ENCODE measurements at regions not wholly inside any gene's neighbourhood (a gene's known extent, or its start where the extent isn't known, plus 50 kb on each side); places are given as distances from the start of the nearest gene placed in this dataset.

DNA sequence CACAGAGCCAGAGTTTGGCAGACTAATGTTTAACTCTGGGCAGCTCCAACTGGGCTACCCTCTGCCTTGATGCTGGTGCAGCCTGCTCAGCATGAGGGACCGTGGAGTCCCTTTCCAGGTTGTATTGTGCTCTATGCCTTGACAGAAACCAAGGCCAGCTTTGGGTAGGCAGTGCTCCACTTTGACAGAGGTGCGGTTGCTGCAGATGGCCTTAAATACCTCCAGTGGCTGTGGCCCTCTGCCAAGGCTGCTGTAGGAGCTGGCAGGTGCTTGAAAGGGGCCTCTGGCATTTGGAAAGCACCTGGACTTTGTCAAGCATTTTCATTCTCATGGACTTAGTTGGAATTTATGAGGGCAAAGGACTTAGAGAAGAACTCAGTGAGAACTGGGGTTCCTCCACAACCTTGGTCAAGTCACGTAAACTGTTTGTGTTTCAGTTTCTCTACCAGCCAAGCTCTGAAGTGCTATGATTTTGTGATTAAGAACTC lies 249.7 kb upstream of the ZNF462 start:
- DNase-seq (ENCODE audit: low read depth): no peak

DNA sequence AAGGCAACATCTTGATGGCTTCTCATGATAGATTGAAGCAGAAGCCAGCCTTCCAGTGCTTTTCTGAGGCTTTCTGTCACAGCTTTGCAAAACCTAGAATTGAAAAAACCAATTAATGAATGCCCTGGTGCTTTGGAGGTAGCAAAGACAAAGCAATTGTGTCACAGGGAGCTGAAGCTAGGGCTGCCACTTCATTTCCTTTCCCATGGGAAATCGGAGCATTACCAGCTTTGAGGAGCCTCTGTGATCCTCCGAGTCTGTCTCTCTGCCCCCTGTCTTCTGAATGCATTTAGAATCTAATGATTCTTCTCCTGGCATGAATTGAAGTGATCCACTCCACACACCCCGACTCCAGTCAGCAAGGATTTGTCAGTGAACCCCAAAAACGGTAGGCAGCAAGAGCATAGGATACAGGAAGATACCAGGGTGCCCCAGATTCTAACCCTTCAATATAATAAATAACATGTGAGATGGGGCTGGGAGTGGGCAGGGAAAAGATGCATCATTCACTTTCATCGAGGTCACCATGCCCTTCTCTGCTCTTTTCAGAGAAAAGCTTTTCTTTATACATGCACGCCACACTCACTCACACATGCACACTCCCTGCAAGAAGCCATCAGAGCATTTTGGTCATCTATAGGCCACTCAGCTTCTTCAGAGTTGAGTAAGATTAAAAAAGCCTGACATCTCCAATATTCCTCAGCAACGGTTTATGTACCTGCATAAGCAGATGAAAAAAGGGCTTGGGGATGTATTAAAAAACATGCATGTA lies 247.7 kb upstream of the ZNF462 start:
- DNase-seq (ENCODE audit: low read depth): no peak

DNA sequence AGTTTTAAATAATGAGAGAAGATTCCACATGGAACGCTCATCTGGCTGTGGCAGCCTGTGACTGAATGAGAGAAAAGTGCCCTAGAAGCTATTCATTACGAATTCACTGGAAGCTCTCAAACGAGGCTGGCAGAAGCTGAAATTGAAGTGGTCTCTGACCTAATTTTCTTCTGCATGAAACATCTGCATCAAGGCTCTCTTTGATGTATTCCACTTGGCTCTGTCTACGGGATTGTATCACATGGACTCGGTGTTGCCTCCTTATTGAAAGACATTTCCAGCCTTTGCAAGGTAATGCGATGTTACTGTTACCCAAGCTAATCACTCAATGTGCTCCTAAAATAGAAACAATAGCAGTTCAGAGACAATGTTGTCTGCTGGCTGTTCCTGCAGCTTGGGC lies 246.9 kb upstream of the ZNF462 start:
- no peak for DNase-seq (ENCODE audit: low read depth)

DNA sequence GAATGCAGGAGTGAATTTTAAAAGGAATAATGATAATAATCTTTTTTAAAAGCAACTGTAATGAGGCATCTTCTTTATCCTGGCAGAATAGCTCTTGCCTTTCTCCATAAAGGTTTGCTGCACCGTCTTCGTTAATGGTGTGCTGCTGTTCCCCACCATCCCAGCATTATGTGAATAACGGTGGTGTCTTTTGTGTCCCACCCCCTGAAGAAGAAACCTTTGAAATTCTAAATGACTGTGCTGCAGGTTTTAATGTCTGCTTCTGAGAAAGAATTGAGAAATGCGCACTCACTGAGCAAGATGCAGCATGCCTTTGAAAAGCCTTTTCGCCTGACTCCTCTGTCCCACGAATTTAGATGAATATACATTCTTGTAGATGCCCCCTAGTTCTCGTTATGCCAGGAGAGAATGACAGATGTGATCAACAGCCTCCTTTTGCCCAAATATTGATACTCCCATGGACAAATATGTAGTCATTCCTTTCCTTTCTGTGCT lies 246.1 kb upstream of the ZNF462 start:
- no peak for DNase-seq (ENCODE audit: low read depth)

DNA sequence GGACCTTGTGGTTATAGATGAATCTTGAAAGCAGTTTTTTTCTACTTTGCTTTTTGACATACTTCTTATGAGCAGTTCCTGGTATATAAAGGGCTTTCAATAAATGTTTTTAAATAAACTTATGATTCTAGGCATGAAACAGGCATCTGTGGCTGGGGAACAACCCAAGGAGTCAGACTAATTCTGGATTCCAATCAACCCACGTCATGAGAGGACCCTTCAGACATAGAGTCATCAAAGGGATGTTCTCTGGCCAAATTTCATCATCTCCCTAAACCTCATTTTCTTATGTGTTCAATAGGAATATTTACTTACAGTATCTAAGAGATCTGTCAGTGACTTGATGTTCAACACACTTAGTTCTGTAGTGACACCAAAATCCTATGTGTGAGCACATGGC lies 243.8 kb upstream of the ZNF462 start:
- no peak for DNase-seq (ENCODE audit: low read depth)

DNA sequence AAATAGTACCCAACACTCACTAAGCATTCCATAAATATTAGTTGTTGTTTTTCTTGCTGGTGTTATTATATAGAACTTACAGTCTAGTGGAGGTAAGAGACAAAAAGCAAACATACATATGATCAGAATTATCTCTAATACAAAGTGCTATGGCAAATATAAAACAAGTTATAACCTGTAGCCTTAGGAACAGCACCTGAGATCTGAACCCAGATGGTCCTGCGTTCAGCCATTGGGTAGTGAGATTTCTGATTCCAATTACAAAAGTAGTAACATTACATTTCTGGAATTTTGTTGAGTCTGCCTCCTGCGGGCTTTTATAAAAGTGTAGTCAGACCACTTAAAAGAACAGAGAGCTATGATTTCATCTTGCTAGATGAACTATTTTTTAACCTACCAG lies 242.9 kb upstream of the ZNF462 start:
- DNase-seq (ENCODE audit: low read depth): no peak

DNA sequence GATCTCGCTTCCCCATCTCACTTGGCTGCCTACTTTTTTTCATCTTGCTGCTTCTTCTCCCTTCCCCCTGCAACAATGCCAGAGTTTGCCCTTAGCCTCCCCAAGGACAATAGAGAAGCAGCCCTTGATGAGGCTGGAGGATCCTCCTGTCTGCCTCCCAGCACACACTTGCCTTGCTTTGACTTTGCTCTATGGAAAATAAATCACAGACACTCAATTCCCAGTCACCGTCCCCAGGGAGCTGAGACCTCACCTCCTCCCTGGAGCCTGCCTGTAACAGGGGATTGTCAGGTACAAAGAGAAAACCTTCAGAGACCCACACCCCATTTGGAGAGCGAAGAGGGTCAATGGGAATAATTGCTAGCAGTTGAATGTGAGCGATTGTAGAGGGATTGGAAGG lies 242.1 kb upstream of the ZNF462 start:
- DNase-seq (ENCODE audit: low read depth): no peak

DNA sequence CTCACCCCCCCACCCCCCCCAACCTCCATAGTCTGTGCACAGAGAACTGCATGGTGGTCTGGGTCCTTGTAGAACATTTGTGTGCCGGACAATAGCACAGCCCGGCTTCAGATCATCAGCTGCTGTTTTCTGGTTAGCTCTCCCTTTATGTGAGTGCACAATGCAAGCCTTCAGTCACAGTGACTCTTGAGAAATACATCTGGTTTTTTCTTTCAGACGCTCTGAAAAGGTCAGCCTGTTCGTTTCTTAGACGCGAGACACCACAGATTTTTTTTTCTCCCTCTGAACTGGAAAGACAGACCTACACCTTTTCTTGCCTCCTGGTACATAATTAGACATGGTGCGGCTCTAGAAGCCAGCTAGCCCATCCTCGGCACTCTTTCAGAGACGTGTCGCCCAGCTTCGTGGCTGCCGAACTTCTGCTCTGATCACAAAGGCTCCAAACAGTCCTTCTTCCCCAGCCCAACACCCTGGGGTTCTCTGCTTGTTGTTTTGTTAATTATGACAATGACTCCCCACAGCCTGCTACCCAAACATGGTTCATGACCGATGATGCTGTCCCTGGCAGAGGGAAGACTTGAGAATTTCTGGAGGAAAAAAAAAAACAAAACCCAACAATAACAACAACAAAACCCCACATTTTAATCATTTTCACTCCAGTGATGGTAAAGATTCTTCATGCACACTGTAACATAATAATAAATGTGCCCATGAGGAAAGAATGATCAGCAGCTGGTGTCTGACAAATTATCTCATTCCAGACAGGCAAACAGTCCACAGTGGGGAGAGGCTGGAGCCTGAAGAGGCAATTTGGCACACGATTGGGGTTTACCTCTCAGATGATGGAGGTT lies 241.4 kb upstream of the ZNF462 start:
- no peak for DNase-seq (ENCODE audit: low read depth)

DNA sequence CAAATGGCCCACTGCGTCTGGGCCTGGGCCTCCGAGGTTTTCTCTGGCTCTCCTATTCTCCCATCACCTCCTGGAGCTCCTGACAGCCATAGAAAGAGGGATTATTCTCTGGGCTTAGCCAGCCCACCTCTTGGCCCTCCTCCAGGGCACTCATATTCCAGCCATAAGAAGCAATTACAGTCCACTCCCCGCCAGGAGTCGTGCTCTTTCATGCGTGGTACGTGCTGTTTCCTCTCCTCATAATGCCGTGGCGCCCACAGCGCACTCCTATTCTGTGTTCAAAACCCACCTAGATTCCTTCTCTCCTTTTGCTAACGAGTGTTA lies 240.8 kb upstream of the ZNF462 start:
- DNase-seq (ENCODE audit: low read depth): no peak

DNA sequence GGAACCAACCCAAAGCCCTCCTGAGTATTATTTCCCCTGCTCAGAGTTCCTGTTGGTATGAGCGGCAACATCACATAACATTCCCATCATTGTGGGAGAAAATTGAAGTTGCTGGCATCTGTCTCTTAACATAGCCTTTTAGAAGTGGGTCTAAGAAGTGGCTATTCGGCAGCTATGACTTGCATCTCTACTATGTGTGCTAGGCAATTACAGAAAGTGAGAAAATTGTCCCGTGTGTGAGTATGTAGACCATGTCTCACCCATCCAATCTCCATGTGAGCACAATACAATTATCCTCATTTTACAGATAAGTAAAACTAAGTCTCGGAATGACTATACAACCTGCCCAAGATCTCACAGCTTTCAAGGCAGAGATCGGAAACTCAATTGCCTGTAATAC lies 239.4 kb upstream of the ZNF462 start:
- no peak for DNase-seq (ENCODE audit: low read depth)

DNA sequence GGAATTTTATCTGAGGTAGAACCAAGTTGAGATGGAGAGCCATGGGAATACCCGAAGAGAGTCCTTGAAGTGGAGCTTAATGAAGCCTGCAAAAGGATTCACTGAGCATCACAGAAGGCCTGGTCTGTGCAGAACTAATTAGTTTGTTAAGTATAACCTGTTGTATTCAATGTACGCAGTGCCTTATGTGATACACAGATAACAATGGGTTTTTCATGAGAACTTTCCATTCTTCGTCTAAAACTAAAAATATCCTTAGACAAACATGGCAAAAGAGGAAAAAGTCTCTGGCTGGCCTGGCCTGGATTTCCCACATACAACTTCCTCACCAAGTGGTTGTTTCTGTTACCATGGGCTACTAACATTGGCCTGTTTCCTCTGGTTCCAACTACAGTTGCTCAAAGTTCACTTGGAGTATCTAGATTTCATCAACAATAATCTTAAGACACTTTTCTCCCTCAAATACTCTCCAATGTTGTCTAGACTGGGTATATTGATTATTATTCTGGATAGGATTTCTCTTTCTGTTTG lies 237.6 kb upstream of the ZNF462 start:
- DNase-seq (ENCODE audit: low read depth): no peak

DNA sequence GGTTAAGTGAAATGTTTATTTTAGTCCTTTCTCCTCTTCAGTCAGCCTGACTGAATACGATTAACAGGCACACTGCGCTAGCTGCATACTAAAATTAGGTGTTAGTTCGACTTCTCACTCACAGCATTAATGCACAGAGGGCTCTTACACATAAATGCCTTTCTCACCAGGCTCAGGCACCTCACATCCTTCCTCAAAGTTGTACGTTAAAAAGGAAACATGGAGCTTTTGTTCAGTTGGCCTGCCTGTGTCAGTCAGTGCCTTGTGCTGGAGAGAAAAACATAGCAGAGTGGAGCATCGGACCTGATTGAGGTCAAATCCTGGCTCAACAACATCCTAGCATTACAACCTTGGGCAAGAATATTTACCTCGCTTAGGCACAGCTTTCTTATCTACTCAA lies 236.0 kb upstream of the ZNF462 start:
- DNase-seq (ENCODE audit: low read depth): no peak

DNA sequence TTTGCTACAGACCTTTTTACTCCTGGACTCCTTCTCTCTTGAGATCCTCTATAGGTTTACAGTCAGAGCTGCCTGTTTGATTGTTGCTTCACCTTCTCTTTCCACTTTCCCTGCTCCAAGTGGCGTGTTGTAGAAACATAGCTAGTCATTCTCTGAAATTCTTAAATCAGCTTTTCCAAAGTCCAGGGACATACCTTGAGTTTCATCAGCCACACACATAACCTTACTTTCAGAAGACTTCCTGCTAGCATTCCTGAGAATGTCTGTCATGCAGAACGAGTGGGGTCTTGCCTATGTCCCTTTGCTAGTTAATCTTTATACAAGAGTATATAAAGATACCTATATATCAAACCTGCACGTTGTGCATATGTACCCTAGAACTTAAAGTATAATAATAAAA lies 230.3 kb upstream of the ZNF462 start:
- DNase-seq (ENCODE audit: low read depth): no peak

DNA sequence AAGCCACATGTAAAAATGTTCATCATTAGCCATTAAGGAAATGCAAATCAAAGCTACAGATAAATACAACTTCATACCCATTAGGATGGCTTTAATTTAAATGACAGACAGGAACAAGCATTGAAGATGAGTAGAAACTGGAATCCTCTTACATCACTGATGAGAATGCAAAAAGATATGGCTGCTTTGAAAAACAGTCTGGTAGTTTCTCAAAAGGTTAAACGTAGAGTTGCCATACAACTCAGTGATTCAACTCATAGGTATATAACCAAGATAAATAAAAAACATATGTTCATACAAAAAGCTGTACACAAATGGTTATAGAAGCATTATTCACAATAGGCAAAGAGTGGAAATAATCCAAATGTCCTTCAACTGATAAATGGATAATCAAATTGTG lies 228.8 kb upstream of the ZNF462 start:
- DNase-seq (ENCODE audit: low read depth): no peak

DNA sequence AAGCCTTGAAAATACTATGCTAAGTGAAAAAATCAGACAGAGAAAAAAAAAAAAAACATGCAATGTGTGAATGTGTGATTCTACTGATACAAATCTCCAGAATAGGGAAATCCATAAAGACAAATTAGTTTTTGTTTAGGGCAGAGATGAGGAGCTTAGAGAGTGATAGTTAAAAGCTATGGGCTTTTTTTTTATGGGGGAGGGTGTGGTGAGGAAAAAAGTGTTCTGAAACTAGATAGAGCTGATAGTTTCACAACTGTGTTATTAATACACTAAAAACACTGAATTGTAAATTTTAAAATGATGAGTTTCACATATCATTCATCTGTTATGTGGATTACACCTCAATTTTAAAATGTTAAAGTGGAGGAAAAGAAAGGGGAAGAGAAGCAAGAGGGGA lies 228.3 kb upstream of the ZNF462 start:
- no peak for DNase-seq (ENCODE audit: low read depth)

DNA sequence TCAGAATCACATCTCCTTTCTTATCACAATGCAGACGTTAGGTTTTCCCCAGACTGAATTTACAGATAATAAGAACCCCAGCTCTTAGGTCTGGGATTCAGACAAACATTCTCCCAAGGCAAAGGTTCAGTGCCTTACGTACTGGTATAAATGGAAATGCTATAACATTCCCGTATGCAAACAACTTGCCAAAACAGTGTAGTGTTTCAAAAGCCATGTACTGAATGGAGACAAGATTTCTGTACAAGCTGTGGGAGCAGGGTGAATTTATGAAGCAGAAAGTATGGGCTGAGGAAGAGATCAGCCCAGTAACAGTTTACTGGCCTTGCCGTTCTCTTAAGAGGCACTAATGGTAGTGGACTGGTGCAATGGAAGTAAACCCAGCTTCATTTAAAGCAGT lies 225.5 kb upstream of the ZNF462 start:
- no peak for DNase-seq (ENCODE audit: low read depth)

DNA sequence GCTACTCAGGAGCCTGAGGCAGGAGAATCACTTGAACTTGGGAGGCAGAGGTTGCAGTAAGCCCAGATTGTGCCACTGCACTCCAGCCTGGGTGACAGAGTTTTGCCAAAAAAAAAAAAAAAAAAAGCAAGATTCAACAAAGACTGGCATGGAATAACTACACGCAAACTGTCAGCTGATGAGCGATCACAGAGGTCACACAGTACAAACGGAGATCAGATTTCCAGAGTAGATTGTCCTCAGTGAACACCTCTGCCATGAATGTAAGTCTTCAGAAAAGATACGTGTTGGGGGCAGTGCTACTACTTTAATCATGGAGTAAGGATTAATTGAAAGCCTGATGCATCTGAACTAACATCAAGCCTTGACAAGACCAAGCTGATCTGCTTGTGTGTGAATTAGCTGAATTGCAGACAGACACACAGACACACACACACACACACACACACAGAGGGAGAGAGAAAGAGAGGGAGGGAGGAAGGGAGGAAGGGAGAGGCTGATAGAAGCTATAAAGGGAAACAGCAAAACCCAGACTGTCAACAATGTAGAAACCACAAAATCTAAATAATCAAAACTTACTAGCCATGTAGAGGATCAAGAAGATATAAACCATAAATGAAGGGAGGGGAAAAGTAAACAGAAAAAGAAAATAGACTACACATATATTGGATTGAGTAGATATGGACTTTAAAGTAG lies 222.9 kb upstream of the ZNF462 start:
- no peak for DNase-seq (ENCODE audit: low read depth)

DNA sequence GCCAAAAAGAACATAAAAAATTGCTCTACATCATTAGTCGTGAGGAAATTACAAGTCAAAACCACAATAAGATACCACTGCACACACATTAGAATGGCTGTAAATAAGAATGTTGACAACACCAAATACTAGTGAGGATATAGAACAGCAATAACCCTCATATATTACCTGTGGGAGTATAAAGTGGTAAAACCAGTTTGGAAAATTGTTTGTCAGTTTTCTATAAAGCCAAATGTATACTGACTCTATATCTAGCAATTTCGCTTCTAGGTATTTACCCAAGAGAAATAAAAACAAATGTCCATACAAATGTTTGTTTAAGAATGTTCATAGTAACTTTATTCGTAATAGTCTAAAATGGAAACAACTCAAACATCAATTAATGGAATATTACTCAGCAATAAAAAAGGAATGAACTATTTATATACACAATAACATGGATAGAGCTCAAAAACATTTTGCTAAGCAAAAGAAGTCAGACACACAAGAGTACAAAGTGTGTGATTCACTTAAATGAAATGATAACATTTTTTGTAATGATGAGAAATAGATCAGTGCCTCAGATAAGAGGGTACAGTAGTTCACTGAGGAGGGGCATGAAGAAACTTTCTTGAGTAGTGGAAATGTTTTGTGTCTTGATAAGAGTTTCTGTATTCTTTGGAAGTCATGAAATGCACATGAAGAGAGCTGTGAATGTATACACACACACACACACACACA lies 219.6 kb upstream of the ZNF462 start:
- no peak for DNase-seq (ENCODE audit: low read depth)

DNA sequence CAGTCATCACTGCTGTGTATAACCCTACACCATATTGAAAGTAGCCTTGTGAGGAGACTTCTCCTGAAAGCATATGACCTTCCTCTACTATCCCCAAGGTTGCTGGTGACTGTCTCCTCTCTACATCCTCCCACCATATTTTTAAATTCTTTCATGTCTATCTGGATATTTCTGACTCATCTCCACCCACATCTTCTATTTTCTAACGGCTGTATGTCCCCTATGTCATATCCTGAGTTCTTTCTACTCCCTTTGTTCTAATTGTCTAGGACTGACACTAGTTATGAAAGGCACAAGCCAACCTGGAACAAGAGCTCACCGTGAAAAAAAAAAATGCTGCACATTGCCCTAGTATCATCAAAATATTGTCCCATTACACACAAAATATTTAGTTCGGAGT lies 218.3 kb upstream of the ZNF462 start:
- no peak for DNase-seq (ENCODE audit: low read depth)

DNA sequence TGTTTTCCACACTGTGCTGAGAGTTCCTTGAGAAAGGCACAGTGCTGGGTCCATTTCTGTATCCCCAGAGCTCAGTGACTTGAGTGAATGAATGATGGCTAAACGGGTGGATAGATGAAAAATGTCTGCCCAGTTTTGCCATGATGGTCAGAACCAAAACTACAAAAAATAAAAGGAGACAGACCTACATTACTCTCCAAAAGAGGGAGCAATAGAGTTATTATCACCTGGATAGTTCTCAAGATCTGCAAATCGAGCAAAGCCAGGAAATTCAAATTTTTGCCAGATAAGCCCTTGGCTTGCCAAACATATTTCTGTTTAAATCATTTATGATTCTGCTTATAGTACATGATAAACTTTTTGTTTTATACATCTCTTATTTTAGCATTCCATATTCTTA lies 214.2 kb upstream of the ZNF462 start:
- DNase-seq (ENCODE audit: low read depth): no peak

DNA sequence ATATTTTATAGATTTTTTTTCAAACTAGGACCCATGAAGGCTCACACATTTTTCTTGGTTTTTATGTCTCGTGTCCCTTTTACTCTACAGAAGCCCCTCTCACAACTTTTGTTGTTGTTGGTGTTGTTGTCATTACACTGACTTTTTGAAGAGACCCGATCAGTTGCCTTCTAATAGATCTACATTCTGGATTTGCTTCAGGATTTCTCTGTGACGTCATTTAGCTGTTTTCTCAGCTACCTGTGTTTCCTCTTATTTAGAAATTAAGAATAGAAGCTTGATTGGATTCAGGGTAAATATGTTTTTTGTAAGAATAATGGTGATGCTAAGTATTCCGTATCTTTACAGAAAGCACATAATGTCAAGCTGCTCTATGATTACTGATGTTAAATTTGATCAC lies 213.3 kb upstream of the ZNF462 start:
- no peak for DNase-seq (ENCODE audit: low read depth)

DNA sequence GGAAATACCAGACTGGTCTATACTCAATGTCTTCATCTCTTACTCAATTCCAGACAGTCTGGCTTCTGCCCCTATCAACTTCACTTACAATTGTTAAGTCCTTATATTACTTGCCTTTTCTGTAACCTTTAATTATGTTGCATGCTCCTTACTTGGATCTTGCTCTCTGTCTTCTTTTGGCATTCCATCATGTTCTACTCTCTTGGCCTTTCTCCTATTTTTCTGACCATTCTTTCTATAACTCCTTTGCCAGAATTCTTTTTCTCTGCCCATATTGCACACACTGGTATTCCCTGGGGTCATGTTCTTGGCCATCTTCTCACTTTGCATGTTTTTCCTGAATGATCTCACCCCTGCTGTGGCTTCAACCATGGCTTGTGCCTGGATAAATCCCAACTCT lies 209.8 kb upstream of the ZNF462 start:
- DNase-seq (ENCODE audit: low read depth): no peak

Measured in stimulated activated CD8-positive, alpha-beta memory T cell treated with anti-CD3 and anti-CD28 coated beads, Interleukin-15, amount 100 ng/mL, for 24 hours (primary cell).